IMR-90 (cell line): ENCODE measurements at regions not wholly inside any gene's neighbourhood (a gene's known extent, or its start where the extent isn't known, plus 50 kb on each side); places are given as distances from the start of the nearest gene placed in this dataset.

ENCODE experiments used
- ATAC-seq: fragments of 200-7000 bp; cut with Tn5 transposase; 2 replicates; pipeline ENCODE4 v1.9.1; 2020; ENCODE audit warnings: low read depth, mild to moderate bottlenecking, moderate library complexity
- BruUV-seq: library from RNA; stranded (reverse); fragments of 400-500 nt; replicated peaks from 2 replicates; lab custom pipeline; 2021; lab: Mats Ljungman, UMichigan
- CTCF ChIA-PET: fragments of 300-600 bp; formaldehyde crosslinking; extraction: SDS; loops from one replicate; lab custom pipeline; 2021; ENCODE audit warnings: antibody characterized with exemption; lab: Yijun Ruan, JAX
- POLR2A ChIA-PET: fragments of 300-600 bp; sonication (Branson Sonifier 250); formaldehyde crosslinking; loops from one replicate; lab custom pipeline; 2022; ENCODE audit warnings: antibody characterized with exemption; ENCODE audit not compliant: unreplicated experiment; lab: Charles Lee
- DNase-seq: peaks from one replicate; pipeline ENCODE4 v3.0.0; 2013
- H2AFZ ChIP-seq: replicated peaks from 2 replicates; pipeline ENCODE3; 2013; ENCODE audit warnings: low read length, mild to moderate bottlenecking; ENCODE audit not compliant: poor library complexity
- H2AK5ac ChIP-seq: 2 replicates; pipeline ENCODE4 v1.6.1; 2013; ENCODE audit warnings: low read depth, low read length, inconsistent platforms
- H2AK9ac ChIP-seq: replicated peaks from 2 replicates; pipeline ENCODE3; 2013; ENCODE audit warnings: mild to moderate bottlenecking, low read depth, low read length, moderate library complexity; ENCODE audit not compliant: poor library complexity
- H2BK120ac ChIP-seq: 2 replicates; pipeline ENCODE4 v1.6.1; 2013; ENCODE audit warnings: low read depth, low read length, inconsistent platforms
- H2BK15ac ChIP-seq: 3 replicates; pipeline ENCODE4 v1.6.1; 2013; ENCODE audit warnings: low read depth, low read length, inconsistent platforms
- H2BK20ac ChIP-seq: 2 replicates; pipeline ENCODE4 v1.6.1; 2013; ENCODE audit warnings: low read depth, mild to moderate bottlenecking, inconsistent platforms, low read length, moderate library complexity
- H2BK5ac ChIP-seq: 2 replicates; pipeline ENCODE4 v1.6.1; 2013; ENCODE audit warnings: mild to moderate bottlenecking, low read depth, low read length, inconsistent platforms; ENCODE audit not compliant: poor library complexity, severe bottlenecking
- H3K14ac ChIP-seq: replicated peaks from 2 replicates; pipeline ENCODE4 v1.6.1; 2013; ENCODE audit warnings: low read depth, low read length, inconsistent platforms
- H3K18ac ChIP-seq: 2 replicates; pipeline ENCODE4 v1.6.1; 2013; ENCODE audit warnings: low read depth, low read length, control low read depth
- H3K23ac ChIP-seq: 2 replicates; pipeline ENCODE4 v1.6.1; 2013; ENCODE audit warnings: low read depth, low read length, inconsistent platforms
- H3K27ac ChIP-seq: 2 replicates; pipeline ENCODE4 v1.5.1; 2013; ENCODE audit warnings: mild to moderate bottlenecking, control low read depth, low read length; ENCODE audit not compliant: insufficient read depth
- H3K27me3 ChIP-seq: 2 replicates; pipeline ENCODE4 v1.6.1; 2013; ENCODE audit warnings: low read length; ENCODE audit not compliant: control insufficient read depth, insufficient read depth
- H3K36me3 ChIP-seq: 2 replicates; pipeline ENCODE4 v1.6.1; 2013; ENCODE audit warnings: low read length, mixed read lengths; ENCODE audit not compliant: control insufficient read depth, insufficient read depth
- H3K4ac ChIP-seq: 2 replicates; pipeline ENCODE4 v1.6.1; 2013; ENCODE audit warnings: low read depth, low read length, inconsistent platforms
- H3K4me1 ChIP-seq: 2 replicates; pipeline ENCODE4 v1.6.1; 2013; ENCODE audit warnings: low read length, mixed read lengths; ENCODE audit not compliant: control insufficient read depth, insufficient read depth
- H3K4me2 ChIP-seq: 2 replicates; pipeline ENCODE4 v1.6.1; 2013; ENCODE audit warnings: low read depth, mild to moderate bottlenecking, control low read depth, low read length, moderate library complexity
- H3K4me3 ChIP-seq: 2 replicates; pipeline ENCODE4 v1.5.1; 2013; ENCODE audit warnings: low read depth, mild to moderate bottlenecking, control low read depth, low read length, moderate library complexity; ENCODE audit not compliant: insufficient read depth
- H3K56ac ChIP-seq: 2 replicates; pipeline ENCODE4 v1.6.1; 2013; ENCODE audit warnings: low read length, inconsistent platforms; ENCODE audit not compliant: insufficient read depth; ENCODE audit errors: extremely low read depth
- H3K79me1 ChIP-seq, 2 experiments: 2 replicates each; pipeline ENCODE4 v1.6.1; 2013; ENCODE audit warnings: low read length in 2 of 2, inconsistent platforms in 1 of 2, low read depth in 1 of 2
- H3K9ac ChIP-seq: 2 replicates; pipeline ENCODE4 v1.6.1; 2013; ENCODE audit warnings: low read depth, low read length, control low read depth
- H3K9me1 ChIP-seq: 2 replicates; pipeline ENCODE4 v1.6.1; 2013; ENCODE audit warnings: low read length, inconsistent platforms; ENCODE audit not compliant: insufficient read depth
- H3K9me3 ChIP-seq: 2 replicates; pipeline ENCODE4 v1.6.1; 2013; ENCODE audit warnings: low read length; ENCODE audit not compliant: control insufficient read depth, insufficient read depth
- H4K20me1 ChIP-seq: 2 replicates; pipeline ENCODE4 v1.6.1; 2013; ENCODE audit warnings: low read length, inconsistent platforms; ENCODE audit not compliant: insufficient read depth
- H4K5ac ChIP-seq: 2 replicates; pipeline ENCODE4 v1.6.1; 2013; ENCODE audit warnings: mild to moderate bottlenecking, low read depth, low read length, control low read depth
- H4K8ac ChIP-seq, 2 experiments: 2 replicates each; pipeline ENCODE4 v1.6.1; 2013; ENCODE audit warnings: low read depth in 2 of 2, low read length in 2 of 2, control low read depth in 1 of 2, inconsistent platforms in 1 of 2
- H4K91ac ChIP-seq: 2 replicates; pipeline ENCODE4 v1.6.1; 2013; ENCODE audit warnings: low read depth, low read length, inconsistent platforms; ENCODE audit not compliant: insufficient read depth
- FOS ChIP-seq: fragments of 150-350 bp; IDR thresholded peaks from 2 replicates; pipeline ENCODE4 v1.6.1; 2016; ENCODE audit warnings: low read depth, low read length
- WGBS, 2 experiments: methylation state at CpG; one replicate each; pipeline versions ENCODE4 v1.1.5 to v1.1.7; 2013; ENCODE audit warnings: missing lambda C conversion rate in 2 of 2; ENCODE audit not compliant: insufficient read length in 1 of 2; ENCODE audit errors: extremely low coverage in 2 of 2; 5-methylcytosine and 5-hydroxymethylcytosine counted together
- dilution Hi-C: fragments of 300-500 bp; cut with HindIII; formaldehyde crosslinking; loops from one replicate; pipeline ENCODE4 v1.14.3; 2018; ENCODE audit warnings: low sequenced_read_pairs; ENCODE audit not compliant: unreplicated experiment
- in situ Hi-C: fragments of 300-500 bp; cut with MboI; formaldehyde crosslinking; loops from 3 replicates; pipeline ENCODE4 v1.14.3; 2019; ENCODE audit warnings: low sequenced_read_pairs, inconsistent platforms, mixed read lengths
- intact Hi-C: fragments of 100-400 bp; cut with micrococcal nuclease; formaldehyde crosslinking; loops from 2 replicates; pipeline ENCODE4 v1.10.0; 2022

- intact Hi-C loops (no loop called here), dilution Hi-C loops (no loop called here), in situ Hi-C loops (no loop called here)
- Histone ChIP-seq H3K4me1 (no peaks in the 10 kb centered on the region), H3K23ac (no peak overlapping the region), H3K9me3 (no peaks in the 10 kb centered on the region; the same call in 1 of the 2 replicates), H3K36me3 (no peaks in the 10 kb centered on the region), H2BK20ac (no peak overlapping the region), H3K4me3 (no peak overlapping the region), H3K79me1 (no peaks in the 10 kb centered on the region), H3K18ac (no peak overlapping the region), H4K5ac (no peak overlapping the region), H2BK5ac (no peak overlapping the region), H2BK15ac (no peak overlapping the region), H3K9ac (no peak overlapping the region), H2AK5ac (no peak overlapping the region), H4K91ac (no peak overlapping the region), H3K27ac (no peak overlapping the region), H3K27me3 (no peaks in the 10 kb centered on the region), H3K56ac (no peak overlapping the region), H4K20me1 (no peaks in the 10 kb centered on the region), H3K14ac (no peak overlapping the region), H3K4me2 (no peak overlapping the region), H4K8ac (no peak overlapping the region), H2AK9ac (no peak overlapping the region), H3K4ac (no peak overlapping the region), H2BK120ac (no peak overlapping the region), H3K9me1 (no peaks in the 10 kb centered on the region), H2AFZ (no peak overlapping the region)
- no peak for TF ChIP-seq FOS
- POLR2A ChIA-PET = no interaction called here
- CTCF ChIA-PET = no interaction called here
- no CpG with 5 or more reads among the region's 1 CpG for WGBS, 2 experiments
- no TSS peak for BruUV-seq
- ATAC-seq (no peak), DNase-seq (no peak)
These were observed 333.6 kb upstream of the MON1B start for GRCh38 chr16:76857402-76857801.
